C4-2B (cell line): ENCODE measurements at regions not wholly inside any gene's neighbourhood (a gene's known extent, or its start where the extent isn't known, plus 50 kb on each side); places are given as distances from the start of the nearest gene placed in this dataset.

Experiments
- ZFX ChIP-seq: fragments of 450-650 bp; IDR thresholded peaks from 2 replicates; pipeline ENCODE4 v1.6.1; 2017
- TF ChIP-seq, protein P1 (sequence below): fragments of 450-650 bp; conservative IDR thresholded peaks from 2 replicates; pipeline ENCODE4 v1.5.1; 2017; ENCODE audit warnings: mild to moderate bottlenecking

DNA sequence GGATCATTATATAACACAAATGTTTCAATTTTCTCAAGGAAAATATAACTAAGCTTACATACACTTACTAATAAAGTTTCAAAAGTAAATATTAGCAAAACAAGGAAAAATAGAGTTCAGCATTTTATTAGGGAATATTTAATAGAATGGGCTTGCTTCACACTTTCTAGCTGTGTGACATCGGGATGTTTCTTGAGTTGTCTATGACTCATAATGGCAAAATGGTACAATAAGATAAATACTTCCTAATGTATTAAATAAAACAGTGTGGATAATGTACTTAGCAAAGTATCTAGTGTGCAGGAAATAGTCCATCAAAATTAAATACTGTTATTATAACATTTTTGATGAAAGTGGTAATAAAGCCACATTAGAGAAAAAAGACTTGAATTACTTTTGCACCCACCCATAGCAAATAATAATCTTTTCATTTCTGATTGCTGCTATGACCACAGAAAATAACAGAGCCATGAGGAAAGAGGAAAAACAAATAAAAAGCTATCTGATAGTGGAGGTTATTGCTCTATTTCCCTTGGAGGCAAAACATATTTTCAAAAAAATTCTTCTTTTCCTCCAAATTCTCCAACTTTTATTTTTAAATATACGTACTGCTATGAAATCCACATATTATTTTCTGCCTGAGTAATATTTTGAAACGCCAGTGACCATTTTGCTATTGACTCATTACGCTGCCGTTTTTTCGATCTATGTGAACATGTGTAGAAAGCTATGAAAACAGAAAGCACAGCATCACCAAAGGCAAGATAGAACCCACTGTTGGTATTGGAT is 272.9 kb upstream of the KLF6 start:
- TF ChIP-seq, protein P1, sequence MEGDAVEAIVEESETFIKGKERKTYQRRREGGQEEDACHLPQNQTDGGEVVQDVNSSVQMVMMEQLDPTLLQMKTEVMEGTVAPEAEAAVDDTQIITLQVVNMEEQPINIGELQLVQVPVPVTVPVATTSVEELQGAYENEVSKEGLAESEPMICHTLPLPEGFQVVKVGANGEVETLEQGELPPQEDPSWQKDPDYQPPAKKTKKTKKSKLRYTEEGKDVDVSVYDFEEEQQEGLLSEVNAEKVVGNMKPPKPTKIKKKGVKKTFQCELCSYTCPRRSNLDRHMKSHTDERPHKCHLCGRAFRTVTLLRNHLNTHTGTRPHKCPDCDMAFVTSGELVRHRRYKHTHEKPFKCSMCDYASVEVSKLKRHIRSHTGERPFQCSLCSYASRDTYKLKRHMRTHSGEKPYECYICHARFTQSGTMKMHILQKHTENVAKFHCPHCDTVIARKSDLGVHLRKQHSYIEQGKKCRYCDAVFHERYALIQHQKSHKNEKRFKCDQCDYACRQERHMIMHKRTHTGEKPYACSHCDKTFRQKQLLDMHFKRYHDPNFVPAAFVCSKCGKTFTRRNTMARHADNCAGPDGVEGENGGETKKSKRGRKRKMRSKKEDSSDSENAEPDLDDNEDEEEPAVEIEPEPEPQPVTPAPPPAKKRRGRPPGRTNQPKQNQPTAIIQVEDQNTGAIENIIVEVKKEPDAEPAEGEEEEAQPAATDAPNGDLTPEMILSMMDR, result no peak
- TF ChIP-seq ZFX, result no peak
